ENCODE measurements at regions not wholly inside any gene's neighbourhood (a gene's known extent, or its start where the extent isn't known, plus 50 kb on each side); places are given as distances from the start of the nearest gene placed in this dataset.

- no peaks in the 10 kb centered on the region for H3K4me1 Mint-ChIP-seq
- no peaks in the 10 kb centered on the region for H3K9me3 Mint-ChIP-seq
- H3K36me3 Mint-ChIP-seq, result no peaks in the 10 kb centered on the region
- peaks cover 37% of the 10 kb centered on the region for H3K27me3 Mint-ChIP-seq (ENCODE audit: low read depth)
- H3K4me3 Mint-ChIP-seq, result no peak overlapping the region
- DNase-seq (ENCODE audit: low spot score in 2 of 2, unreplicated experiment in 2 of 2), result no peak
- no peak for TF ChIP-seq CTCF (IDR thresholded peaks at IDR 0.05; ENCODE audit: unreplicated experiment)
- H3K27ac Mint-ChIP-seq, result no peak overlapping the region
Measured at GRCh38 chr2:176409671-176410070, 140.4 kb downstream of the MTX2 start.

GRCh38 chr2:176412136-176412535, 142.9 kb downstream of the MTX2 start:
- Mint-ChIP-seq H3K36me3 (no peaks in the 10 kb centered on the region), H3K27me3 (ENCODE audit: low read depth) (peaks cover 54% of the 10 kb centered on the region), H3K27ac (no peak overlapping the region), H3K4me1 (no peaks in the 10 kb centered on the region), H3K4me3 (no peak overlapping the region), H3K9me3 (no peaks in the 10 kb centered on the region)
- no peak for DNase-seq (ENCODE audit: low spot score in 2 of 2, unreplicated experiment in 2 of 2)
- TF ChIP-seq CTCF (IDR thresholded peaks at IDR 0.05; ENCODE audit: unreplicated experiment), result no peak

- peaks cover 52% of the 10 kb centered on the region for H3K27me3 Mint-ChIP-seq (ENCODE audit: low read depth)
- H3K4me3 Mint-ChIP-seq, result no peak overlapping the region
- TF ChIP-seq CTCF (IDR thresholded peaks at IDR 0.05; ENCODE audit: unreplicated experiment), result no peak
- H3K27ac Mint-ChIP-seq, result no peak overlapping the region
- H3K36me3 Mint-ChIP-seq, result no peaks in the 10 kb centered on the region
- H3K9me3 Mint-ChIP-seq, result no peaks in the 10 kb centered on the region
- H3K4me1 Mint-ChIP-seq, result no peaks in the 10 kb centered on the region
- no peak for DNase-seq (ENCODE audit: low spot score in 2 of 2, unreplicated experiment in 2 of 2)
Measured at GRCh38 chr2:176413786-176414185, 144.5 kb downstream of the MTX2 start.

- Mint-ChIP-seq H3K27ac (no peak overlapping the region), H3K4me1 (peaks cover 4% of the 10 kb centered on the region), H3K4me3 (no peak overlapping the region), H3K27me3 (ENCODE audit: low read depth) (peaks cover 52% of the 10 kb centered on the region), H3K36me3 (no peaks in the 10 kb centered on the region), H3K9me3 (no peaks in the 10 kb centered on the region)
- TF ChIP-seq CTCF (IDR thresholded peaks at IDR 0.05; ENCODE audit: unreplicated experiment), result no peak
- DNase-seq (ENCODE audit: low spot score in 2 of 2, unreplicated experiment in 2 of 2), result no peak
Measured at GRCh38 chr2:176414641-176415040, 145.4 kb downstream of the MTX2 start.

- no peak overlapping the region for H3K4me3 Mint-ChIP-seq
- peaks cover 9% of the 10 kb centered on the region for H3K4me1 Mint-ChIP-seq
- no peaks in the 10 kb centered on the region for H3K9me3 Mint-ChIP-seq
- H3K27me3 Mint-ChIP-seq (ENCODE audit: low read depth), result peaks cover 47% of the 10 kb centered on the region
- H3K27ac Mint-ChIP-seq, result no peak overlapping the region
- H3K36me3 Mint-ChIP-seq, result no peaks in the 10 kb centered on the region
- no peak for TF ChIP-seq CTCF (IDR thresholded peaks at IDR 0.05; ENCODE audit: unreplicated experiment)
- no peak for DNase-seq (ENCODE audit: low spot score in 2 of 2, unreplicated experiment in 2 of 2)
Measured at GRCh38 chr2:176415174-176415895, 146.1 kb downstream of the MTX2 start.
